HFF-Myc (cell line): ENCODE measurements at regions not wholly inside any gene's neighbourhood (a gene's known extent, or its start where the extent isn't known, plus 50 kb on each side); places are given as distances from the start of the nearest gene placed in this dataset.
A peak's percentile ranks its signal among the peaks of the same experiment; 100 is the strongest.

Source experiments
- DNase-seq: peaks from one replicate; pipeline ENCODE4 v3.0.0-alpha.2; 2011; ENCODE audit warnings: low read depth; ENCODE audit errors: extremely low read depth
- H3K4me3 ChIP-seq: replicated peaks from 2 replicates; pipeline ENCODE4 v1.5.1; 2011; ENCODE audit warnings: low read depth, mild to moderate bottlenecking, control low read depth, low read length
- TF ChIP-seq, protein P1 (sequence below): IDR thresholded peaks from 2 replicates; pipeline ENCODE4 v1.5.1; 2012; ENCODE audit warnings: mild to moderate bottlenecking, low read depth, low read length, control low read depth; ENCODE audit errors: missing control alignments

DNA sequence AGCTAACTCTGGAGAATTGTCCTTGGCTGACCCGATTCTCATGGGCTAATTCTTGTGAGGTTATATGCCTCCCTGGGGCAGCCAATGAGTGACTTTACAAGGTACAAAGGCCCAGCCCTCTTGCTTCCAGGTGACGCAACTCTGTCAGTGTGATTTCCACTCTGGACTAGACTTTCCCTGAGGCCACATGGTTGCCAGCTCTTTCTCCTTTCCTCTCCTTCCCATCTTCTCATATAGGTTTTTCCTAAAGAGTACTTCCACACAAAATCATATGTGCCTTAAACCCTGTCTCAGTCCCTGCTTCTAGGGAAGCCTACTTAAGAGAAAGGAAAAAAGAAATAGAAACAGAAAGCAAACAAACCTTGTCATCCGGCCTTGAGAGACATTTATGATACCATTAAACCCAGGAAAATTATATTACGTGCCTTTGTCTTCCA lies 226.2 kb upstream of the ZSWIM2 start:
- TF ChIP-seq, protein P1, sequence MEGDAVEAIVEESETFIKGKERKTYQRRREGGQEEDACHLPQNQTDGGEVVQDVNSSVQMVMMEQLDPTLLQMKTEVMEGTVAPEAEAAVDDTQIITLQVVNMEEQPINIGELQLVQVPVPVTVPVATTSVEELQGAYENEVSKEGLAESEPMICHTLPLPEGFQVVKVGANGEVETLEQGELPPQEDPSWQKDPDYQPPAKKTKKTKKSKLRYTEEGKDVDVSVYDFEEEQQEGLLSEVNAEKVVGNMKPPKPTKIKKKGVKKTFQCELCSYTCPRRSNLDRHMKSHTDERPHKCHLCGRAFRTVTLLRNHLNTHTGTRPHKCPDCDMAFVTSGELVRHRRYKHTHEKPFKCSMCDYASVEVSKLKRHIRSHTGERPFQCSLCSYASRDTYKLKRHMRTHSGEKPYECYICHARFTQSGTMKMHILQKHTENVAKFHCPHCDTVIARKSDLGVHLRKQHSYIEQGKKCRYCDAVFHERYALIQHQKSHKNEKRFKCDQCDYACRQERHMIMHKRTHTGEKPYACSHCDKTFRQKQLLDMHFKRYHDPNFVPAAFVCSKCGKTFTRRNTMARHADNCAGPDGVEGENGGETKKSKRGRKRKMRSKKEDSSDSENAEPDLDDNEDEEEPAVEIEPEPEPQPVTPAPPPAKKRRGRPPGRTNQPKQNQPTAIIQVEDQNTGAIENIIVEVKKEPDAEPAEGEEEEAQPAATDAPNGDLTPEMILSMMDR, result no peak
- no peak for DNase-seq

DNA sequence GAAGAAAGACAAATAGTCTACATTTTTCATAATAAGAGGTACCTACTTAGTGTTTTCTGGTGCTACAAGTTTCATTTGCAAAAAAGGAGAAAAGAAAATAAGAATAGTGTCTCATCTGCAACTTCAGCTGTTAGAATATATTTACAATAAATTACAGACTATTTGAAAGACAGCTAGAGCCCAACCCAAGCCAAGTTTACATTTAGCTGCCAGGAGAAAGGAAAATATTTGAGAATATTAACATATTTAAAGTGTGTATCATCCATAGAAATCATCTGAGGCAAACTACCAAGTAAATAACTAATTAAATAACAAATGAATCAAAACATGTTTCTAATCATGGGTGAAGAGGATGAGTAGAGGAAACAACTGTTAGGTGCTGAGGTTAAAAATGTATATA lies 209.2 kb upstream of the ZSWIM2 start:
- TF ChIP-seq, protein P1, result no peak
- H3K4me3 ChIP-seq, result no peak overlapping the region
- no peak for DNase-seq

More for the DNA sequence above, 226.2 kb upstream of the ZSWIM2 start:
- no peak overlapping the region for H3K4me3 ChIP-seq

DNA sequence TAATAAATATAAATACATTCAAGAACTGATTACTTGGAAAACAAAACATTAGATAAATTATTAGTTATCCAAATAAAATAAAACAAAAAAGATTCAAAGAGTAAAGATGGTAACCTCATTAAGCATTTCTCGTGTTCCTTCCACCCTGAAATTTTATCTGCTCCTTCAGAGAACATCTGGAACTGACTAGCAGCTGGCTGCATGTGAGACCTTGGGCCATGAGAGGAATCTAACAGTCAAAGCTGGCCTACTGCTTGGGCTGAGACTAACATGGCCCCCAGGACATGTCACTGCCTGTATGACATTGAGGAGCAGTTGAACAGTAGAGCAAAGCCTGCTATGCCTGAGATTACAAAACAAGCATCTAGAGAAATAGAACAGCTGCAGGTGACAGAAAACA lies 208.5 kb upstream of the ZSWIM2 start:
- TF ChIP-seq, protein P1, result no peak
- no peak for DNase-seq
- no peak overlapping the region for H3K4me3 ChIP-seq

DNA sequence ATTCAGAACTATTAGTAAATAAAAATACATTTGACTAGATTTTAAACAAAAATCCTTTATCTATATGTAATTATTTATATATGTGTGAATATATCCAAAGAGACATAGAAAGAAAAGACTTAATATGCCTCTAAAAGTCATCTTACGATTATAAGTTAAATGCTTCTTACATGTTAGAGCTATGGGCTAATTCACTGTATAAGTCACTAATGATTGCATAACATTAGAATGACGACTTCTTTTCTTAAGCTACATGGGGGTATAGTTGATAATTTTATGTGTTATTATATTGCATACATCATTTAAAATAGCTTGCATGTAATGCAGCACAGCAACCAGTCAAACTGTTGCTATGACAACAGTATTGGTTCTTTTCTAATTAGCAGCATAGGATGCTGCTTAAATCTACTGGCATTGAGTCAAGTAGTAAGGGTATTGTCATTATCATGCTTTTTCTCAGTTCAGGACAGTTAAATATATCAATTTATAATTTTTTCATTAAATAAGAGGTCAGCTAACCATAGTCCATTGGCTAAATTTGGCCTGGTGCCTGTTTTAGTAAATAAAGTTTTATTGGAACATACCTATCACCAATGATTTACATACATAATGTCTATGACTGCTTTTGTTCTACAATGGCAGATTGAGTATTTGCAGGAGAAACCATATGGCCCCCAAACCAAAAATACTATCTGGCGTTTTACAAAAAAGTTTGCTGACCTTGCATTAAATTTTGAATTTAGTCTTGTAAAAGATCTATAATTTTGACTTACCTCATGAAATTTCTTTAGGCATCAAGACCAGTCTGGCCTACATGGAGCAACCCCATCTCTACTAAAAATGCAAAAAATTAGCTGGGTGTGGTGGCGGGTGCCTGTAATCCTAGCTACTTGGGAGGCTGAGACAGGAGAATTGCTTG lies 207.7 kb upstream of the ZSWIM2 start:
- H3K4me3 ChIP-seq, result no peak overlapping the region
- DNase-seq, result no peak
- TF ChIP-seq, protein P1, result no peak

DNA sequence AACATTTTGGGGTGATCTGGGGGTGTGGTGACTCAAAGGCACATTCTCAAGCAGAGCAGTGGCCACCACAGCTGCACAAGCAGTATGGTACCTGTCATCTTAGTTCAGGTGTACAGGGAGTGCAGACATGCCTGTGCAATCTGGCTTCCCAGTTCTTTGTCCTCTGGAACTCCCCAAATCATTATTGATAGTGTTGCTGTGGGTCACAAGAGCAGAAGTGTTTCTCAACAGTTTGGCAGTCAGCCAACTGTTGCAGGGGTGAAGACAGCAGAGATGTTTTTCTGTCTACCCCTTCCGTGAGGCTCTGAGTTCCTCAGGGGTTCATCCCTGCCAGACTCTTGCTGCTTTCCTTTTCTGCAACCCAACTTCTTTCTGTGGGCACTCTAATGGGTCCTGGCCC lies 206.5 kb upstream of the ZSWIM2 start:
- no peak overlapping the region for H3K4me3 ChIP-seq
- no peak for DNase-seq
- TF ChIP-seq, protein P1, result no peak

DNA sequence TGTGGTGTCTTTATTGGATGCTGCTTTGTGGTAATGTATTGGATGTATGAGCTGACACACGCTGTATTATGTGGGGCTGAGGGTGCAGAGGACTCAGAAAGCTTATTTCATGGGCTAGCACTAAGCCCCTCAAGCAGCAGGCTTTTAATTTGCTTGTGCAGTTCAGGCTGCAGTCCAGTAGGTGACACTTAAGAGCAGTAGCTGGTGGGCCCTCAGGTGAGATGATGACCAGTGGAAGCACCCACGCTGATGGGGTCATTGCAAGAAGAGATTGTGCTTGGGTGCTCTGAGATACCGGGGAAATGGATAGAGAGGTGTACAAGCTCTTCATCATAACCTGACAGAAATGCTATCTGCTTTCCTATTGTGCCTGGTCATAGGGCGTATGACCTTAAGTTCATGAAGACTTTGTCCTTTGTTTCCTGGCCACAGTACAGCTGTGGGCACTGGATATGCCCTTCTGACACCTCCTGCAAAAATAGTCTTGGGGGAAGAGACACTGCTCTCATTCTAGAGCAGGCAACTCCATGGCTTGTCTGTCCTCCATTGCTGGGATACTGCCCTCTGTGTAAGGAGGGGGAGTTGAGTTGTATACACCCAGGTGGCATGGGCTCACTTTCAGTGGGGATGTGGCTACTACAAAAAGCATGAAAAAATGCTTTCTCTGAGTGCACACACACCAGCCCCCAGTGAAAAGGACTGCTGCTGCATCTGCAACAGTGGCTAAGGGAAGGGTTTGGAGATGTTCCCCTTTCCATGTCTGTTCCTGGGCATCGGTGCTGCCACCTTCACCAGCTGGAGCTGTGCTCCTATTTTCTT lies 205.7 kb upstream of the ZSWIM2 start:
- TF ChIP-seq, protein P1, result peak; percentile 2
- H3K4me3 ChIP-seq, result no peak overlapping the region
- DNase-seq, result no peak
